ENCODE measurements at regions not wholly inside any gene's neighbourhood (a gene's known extent, or its start where the extent isn't known, plus 50 kb on each side); places are given as distances from the start of the nearest gene placed in this dataset.

- TF ChIP-seq CTCF (IDR thresholded peaks at IDR 0.05): no peak
- no peak for TF ChIP-seq ZFX (IDR thresholded peaks at IDR 0.05; ENCODE audit: borderline replicate concordance)
Measured at GRCh38 chr4:58113126-58113525, 1002.9 kb upstream of the IGFBP7 start.

Measured in 22Rv1 (cell line).